ENCODE measurements at regions not wholly inside any gene's neighbourhood (a gene's known extent, or its start where the extent isn't known, plus 50 kb on each side); places are given as distances from the start of the nearest gene placed in this dataset.

DNA sequence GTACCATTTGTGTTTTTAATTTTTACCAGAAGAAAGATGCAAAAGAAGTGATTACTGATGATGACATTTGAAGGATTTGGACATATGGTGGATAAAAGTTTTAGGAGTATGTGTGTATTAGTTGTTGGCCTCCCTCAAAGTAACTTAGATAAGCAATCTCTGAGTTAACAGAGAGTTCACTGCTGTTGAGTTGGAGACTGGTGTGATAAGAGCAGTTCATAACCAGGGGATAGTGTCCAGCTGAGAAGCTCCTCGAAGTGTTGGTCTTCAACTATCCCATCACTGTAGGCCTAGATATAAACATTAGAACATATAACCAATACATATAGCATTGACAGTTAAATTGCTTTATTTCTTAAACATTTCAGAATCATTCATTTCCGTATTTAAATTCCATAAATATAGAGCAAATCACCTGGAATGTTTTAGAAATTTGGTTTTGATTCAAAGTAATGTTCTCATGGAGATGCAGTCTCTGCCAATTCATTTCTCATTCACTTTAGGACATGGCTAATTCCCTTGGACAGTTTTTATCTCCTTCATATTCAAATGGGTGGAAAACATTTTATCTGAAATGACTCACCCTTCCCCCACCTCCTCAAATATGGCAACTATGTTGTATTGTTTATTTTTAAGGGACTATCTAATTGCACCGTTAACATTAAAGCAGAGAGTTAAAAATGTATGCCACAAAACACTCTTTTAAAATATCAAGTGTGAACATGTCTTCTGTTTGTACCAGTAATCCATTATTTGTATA, 136.8 kb upstream of the SLC4A4 start:
- TF ChIP-seq, protein P1, sequence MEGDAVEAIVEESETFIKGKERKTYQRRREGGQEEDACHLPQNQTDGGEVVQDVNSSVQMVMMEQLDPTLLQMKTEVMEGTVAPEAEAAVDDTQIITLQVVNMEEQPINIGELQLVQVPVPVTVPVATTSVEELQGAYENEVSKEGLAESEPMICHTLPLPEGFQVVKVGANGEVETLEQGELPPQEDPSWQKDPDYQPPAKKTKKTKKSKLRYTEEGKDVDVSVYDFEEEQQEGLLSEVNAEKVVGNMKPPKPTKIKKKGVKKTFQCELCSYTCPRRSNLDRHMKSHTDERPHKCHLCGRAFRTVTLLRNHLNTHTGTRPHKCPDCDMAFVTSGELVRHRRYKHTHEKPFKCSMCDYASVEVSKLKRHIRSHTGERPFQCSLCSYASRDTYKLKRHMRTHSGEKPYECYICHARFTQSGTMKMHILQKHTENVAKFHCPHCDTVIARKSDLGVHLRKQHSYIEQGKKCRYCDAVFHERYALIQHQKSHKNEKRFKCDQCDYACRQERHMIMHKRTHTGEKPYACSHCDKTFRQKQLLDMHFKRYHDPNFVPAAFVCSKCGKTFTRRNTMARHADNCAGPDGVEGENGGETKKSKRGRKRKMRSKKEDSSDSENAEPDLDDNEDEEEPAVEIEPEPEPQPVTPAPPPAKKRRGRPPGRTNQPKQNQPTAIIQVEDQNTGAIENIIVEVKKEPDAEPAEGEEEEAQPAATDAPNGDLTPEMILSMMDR (IDR thresholded peaks at IDR 0.05; ENCODE audit: unreplicated experiment) = no peak
- Mint-ChIP-seq H3K27ac (peak overlapping the region; percentile 82), H3K27me3 (no peaks in the 10 kb centered on the region), H3K36me3 (ENCODE audit: insufficient read depth) (peaks cover 8% of the 10 kb centered on the region), H3K9me3 (ENCODE audit: low read depth) (no peaks in the 10 kb centered on the region), H3K4me1 (ENCODE audit: low read depth) (peaks cover 50% of the 10 kb centered on the region), H3K4me3 (ENCODE audit: low read depth) (no peak overlapping the region)
- no peak for DNase-seq (ENCODE audit: low spot score, unreplicated experiment)

DNA sequence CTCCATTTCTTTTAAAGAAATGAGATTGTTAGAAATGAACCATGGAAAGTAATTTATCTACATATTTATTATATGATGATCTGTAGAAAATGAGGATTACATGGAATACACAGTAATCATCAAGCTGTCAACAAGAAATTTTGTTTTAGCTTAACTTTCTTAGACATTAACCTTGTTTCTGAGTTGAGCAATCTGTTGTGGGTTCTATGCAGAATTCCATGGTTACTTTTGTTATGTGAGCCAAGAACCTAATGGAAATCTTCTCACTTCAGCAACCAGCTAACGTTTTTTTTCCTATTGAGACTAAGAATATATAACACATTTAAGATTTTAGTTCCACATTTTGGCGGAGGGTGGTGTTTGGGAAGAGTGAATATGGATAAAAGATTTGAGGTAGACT, 136.1 kb upstream of the SLC4A4 start:
- TF ChIP-seq, protein P1 (IDR thresholded peaks at IDR 0.05; ENCODE audit: unreplicated experiment) = no peak
- peaks cover 8% of the 10 kb centered on the region for H3K36me3 Mint-ChIP-seq (ENCODE audit: insufficient read depth)
- no peak overlapping the region for H3K27ac Mint-ChIP-seq
- H3K4me1 Mint-ChIP-seq (ENCODE audit: low read depth) = peaks cover 50% of the 10 kb centered on the region
- no peak overlapping the region for H3K4me3 Mint-ChIP-seq (ENCODE audit: low read depth)
- H3K9me3 Mint-ChIP-seq (ENCODE audit: low read depth) = no peaks in the 10 kb centered on the region
- no peaks in the 10 kb centered on the region for H3K27me3 Mint-ChIP-seq
- DNase-seq (ENCODE audit: low spot score, unreplicated experiment) = no peak

DNA sequence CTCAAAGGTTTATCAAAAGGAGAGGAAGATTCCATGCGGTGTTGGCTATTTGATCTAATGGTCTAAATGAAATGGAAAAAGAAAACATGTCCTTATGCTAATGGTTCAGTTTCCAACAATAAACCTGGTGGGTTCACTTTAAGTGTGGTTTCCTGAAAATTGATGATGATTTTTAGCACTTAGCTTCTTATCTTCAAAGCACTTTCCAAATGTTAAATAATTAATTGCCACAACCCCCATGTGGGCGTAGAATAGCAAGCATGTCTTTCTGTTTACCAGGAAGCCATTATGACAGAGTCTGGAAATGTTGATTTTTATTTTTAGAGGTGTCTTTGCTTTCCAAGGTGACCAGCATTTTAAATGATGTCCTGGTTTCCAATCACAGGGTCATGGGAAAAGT, 134.8 kb upstream of the SLC4A4 start:
- Mint-ChIP-seq H3K27ac (no peak overlapping the region), H3K9me3 (ENCODE audit: low read depth) (no peaks in the 10 kb centered on the region), H3K4me1 (ENCODE audit: low read depth) (peaks cover 47% of the 10 kb centered on the region), H3K4me3 (ENCODE audit: low read depth) (no peak overlapping the region), H3K36me3 (ENCODE audit: insufficient read depth) (peaks cover 6% of the 10 kb centered on the region), H3K27me3 (no peaks in the 10 kb centered on the region)
- TF ChIP-seq, protein P1 (IDR thresholded peaks at IDR 0.05; ENCODE audit: unreplicated experiment) = no peak
- no peak for DNase-seq (ENCODE audit: low spot score, unreplicated experiment)

GRCh38 chr4:71206763-71207162, 132.1 kb upstream of the SLC4A4 start:
- no peak for DNase-seq (ENCODE audit: low spot score, unreplicated experiment)
- Mint-ChIP-seq H3K4me1 (ENCODE audit: low read depth) (peaks cover 38% of the 10 kb centered on the region), H3K4me3 (ENCODE audit: low read depth) (no peak overlapping the region), H3K27me3 (no peaks in the 10 kb centered on the region), H3K36me3 (ENCODE audit: insufficient read depth) (peaks cover 10% of the 10 kb centered on the region), H3K27ac (no peak overlapping the region), H3K9me3 (ENCODE audit: low read depth) (no peaks in the 10 kb centered on the region)
- TF ChIP-seq, protein P1 (IDR thresholded peaks at IDR 0.05; ENCODE audit: unreplicated experiment) = no peak

- Mint-ChIP-seq H3K4me3 (ENCODE audit: low read depth) (no peak overlapping the region), H3K9me3 (ENCODE audit: low read depth) (no peaks in the 10 kb centered on the region), H3K27ac (no peak overlapping the region), H3K27me3 (no peaks in the 10 kb centered on the region), H3K36me3 (ENCODE audit: insufficient read depth) (peaks cover 21% of the 10 kb centered on the region), H3K4me1 (ENCODE audit: low read depth) (peaks cover 28% of the 10 kb centered on the region)
- TF ChIP-seq, protein P1 (IDR thresholded peaks at IDR 0.05; ENCODE audit: unreplicated experiment) = no peak
- no peak for DNase-seq (ENCODE audit: low spot score, unreplicated experiment)
Observed at GRCh38 chr4:71209161-71209560, 129.7 kb upstream of the SLC4A4 start.
